Liver (tissue), 3 donors: ENCODE measurements at regions not wholly inside any gene's neighbourhood (a gene's known extent, or its start where the extent isn't known, plus 50 kb on each side); places are given as distances from the start of the nearest gene placed in this dataset.

Experiments
- CTCF ChIP-seq: fragments of 150-350 bp; IDR thresholded peaks from 2 replicates; pipeline ENCODE4 v1.5.1; 2017; ENCODE audit warnings: improper control_type of control experiment, low read depth, low read length; ENCODE audit not compliant: missing input control
- SP1 ChIP-seq: IDR thresholded peaks from 2 replicates; pipeline ENCODE4 v1.6.1; 2018; ENCODE audit warnings: antibody characterized with exemption, mild to moderate bottlenecking
- ZBTB33 ChIP-seq: IDR thresholded peaks from 2 replicates; pipeline ENCODE4 v1.6.1; 2016; ENCODE audit warnings: antibody characterized with exemption
- donor health status: healthy.
- donor health status: healthy.

GRCh38 chr4:28449085-28449484 lies 1588.4 kb downstream of the STIM2 start:
- TF ChIP-seq CTCF: no peak
- no peak for TF ChIP-seq ZBTB33
- TF ChIP-seq SP1: no peak
